Stomach (tissue), 8 donors: ENCODE measurements at regions not wholly inside any gene's neighbourhood (a gene's known extent, or its start where the extent isn't known, plus 50 kb on each side); places are given as distances from the start of the nearest gene placed in this dataset.

ENCODE experiments used
- DNase-seq, 2 donors: peaks; one replicate each; pipeline versions ENCODE4 v3.0.0 to v3.0.0-alpha.2; 2013 to 2019
- H3K27ac ChIP-seq, 5 donors: fragments of 200-600 bp in 4 of 5; sonication (generic) in 4 of 5; one replicate each; pipeline ENCODE4 v1.5.1; 2013 to 2019; ENCODE audit warnings: mild to moderate bottlenecking in 1 of 5, moderate library complexity in 1 of 5
- H3K27me3 ChIP-seq, 3 donors: fragments of 200-600 bp; sonication (generic); one replicate each; pipeline ENCODE4 v1.5.1; 2017 to 2019; ENCODE audit warnings: mixed run types in 1 of 3
- H3K36me3 ChIP-seq, 4 donors: fragments of 200-600 bp; sonication (generic); 1 replicate in 3 of 4; 2 replicates in 1 of 4; pipeline ENCODE4 v1.5.1; 2016 to 2019
- H3K4me1 ChIP-seq, 4 donors: fragments of 200-600 bp; sonication (generic); one replicate each; pipeline ENCODE4 v1.5.1; 2016 to 2019
- H3K4me3 ChIP-seq, 4 donors: fragments of 200-600 bp; sonication (generic) in 3 of 4; one replicate each; pipeline ENCODE4 v1.5.1; 2016 to 2019; ENCODE audit warnings: mild to moderate bottlenecking in 1 of 4
- H3K9me3 ChIP-seq, 4 donors: fragments of 200-600 bp; sonication (generic); one replicate each; pipeline ENCODE4 v1.5.1; 2016 to 2019
- EP300 ChIP-seq: sonication (generic); formaldehyde crosslinking; IDR thresholded peaks from one replicate; pipeline ENCODE4 v1.6.1; 2017; ENCODE audit warnings: antibody characterized with exemption
- POLR2A ChIP-seq, 4 donors: fragments of 450-650 bp; IDR thresholded peaks; one replicate each; pipeline ENCODE4 v1.6.1; 2016; ENCODE audit warnings: antibody characterized with exemption in 4 of 4, control low read depth in 2 of 4, mild to moderate bottlenecking in 1 of 4, moderate library complexity in 1 of 4
- POLR2AphosphoS5 ChIP-seq, 3 donors: sonication (generic); formaldehyde crosslinking; IDR thresholded peaks; one replicate each; pipeline ENCODE4 v1.6.1; 2016; ENCODE audit warnings: antibody characterized with exemption in 3 of 3
- WGBS, 5 donors: extraction: QIAGEN DNeasy Blood & Tissue Kit in 3 of 5; methylation state at CpG; one replicate each; pipeline versions ENCODE4 v1.1.5 to v1.1.7; 2013 to 2018; 5-methylcytosine and 5-hydroxymethylcytosine counted together
- intact Hi-C: fragments of 100-400 bp; cut with DNase I; formaldehyde crosslinking; loops from one replicate; pipeline ENCODE4 v1.15.1; 2023; ENCODE audit warnings: low total_unique reads
- TF ChIP-seq, protein P1 (sequence below), 7 experiments: fragments of 450-650 bp in 4 of 7; fragments of 200-600 bp in 3 of 7; sonication (generic) in 3 of 7; IDR thresholded peaks; one replicate each; pipeline ENCODE4 v1.5.1; 2016 to 2019; ENCODE audit warnings: antibody characterized with exemption in 7 of 7, control low read depth in 2 of 7, mild to moderate bottlenecking in 1 of 7
- donor health status: healthy with polysubstance abuse.
- donor health status: Bipolar disorder and iron deficiency.
- donor health status: healthy.

DNA sequence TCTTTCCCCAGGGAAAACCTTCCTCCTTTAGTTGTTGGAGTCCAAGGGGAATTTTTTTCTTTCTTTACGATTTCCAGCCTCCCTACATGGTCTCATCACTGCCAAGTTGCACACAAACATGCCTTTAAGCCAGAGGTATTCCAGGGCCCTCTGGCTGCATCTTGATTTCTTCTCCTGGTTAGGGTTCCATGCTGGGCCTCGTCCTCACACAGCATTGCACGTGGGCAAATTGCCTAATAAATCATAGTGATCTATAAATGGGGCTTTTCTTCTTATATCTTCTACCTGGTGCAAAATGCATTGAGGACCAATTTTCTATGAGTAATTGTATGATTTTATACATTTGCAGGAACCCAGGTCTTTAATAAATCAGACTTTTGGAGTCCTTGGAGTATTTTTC lies 284.2 kb downstream of the C7orf25 start:
- Histone ChIP-seq H3K27me3 (no peaks in the 10 kb centered on the region), H3K36me3 (no peaks in the 10 kb centered on the region), H3K4me1 (no peaks in the 10 kb centered on the region), H3K4me3 (no peak overlapping the region), H3K9me3 (no peaks in the 10 kb centered on the region), H3K27ac (no peak overlapping the region)
- 61 to 89% (median 75%) methylated on average over 3 of the region's 3 CpGs for WGBS, 5 donors
- TF ChIP-seq, protein P1, sequence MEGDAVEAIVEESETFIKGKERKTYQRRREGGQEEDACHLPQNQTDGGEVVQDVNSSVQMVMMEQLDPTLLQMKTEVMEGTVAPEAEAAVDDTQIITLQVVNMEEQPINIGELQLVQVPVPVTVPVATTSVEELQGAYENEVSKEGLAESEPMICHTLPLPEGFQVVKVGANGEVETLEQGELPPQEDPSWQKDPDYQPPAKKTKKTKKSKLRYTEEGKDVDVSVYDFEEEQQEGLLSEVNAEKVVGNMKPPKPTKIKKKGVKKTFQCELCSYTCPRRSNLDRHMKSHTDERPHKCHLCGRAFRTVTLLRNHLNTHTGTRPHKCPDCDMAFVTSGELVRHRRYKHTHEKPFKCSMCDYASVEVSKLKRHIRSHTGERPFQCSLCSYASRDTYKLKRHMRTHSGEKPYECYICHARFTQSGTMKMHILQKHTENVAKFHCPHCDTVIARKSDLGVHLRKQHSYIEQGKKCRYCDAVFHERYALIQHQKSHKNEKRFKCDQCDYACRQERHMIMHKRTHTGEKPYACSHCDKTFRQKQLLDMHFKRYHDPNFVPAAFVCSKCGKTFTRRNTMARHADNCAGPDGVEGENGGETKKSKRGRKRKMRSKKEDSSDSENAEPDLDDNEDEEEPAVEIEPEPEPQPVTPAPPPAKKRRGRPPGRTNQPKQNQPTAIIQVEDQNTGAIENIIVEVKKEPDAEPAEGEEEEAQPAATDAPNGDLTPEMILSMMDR (IDR thresholded peaks at IDR 0.05), result no peak
- TF ChIP-seq POLR2A (IDR thresholded peaks at IDR 0.05) (no peak), POLR2AphosphoS5 (IDR thresholded peaks at IDR 0.05) (no peak), EP300 (no peak)
- intact Hi-C loops, result no loop called here
- no peak for DNase-seq

GRCh38 chr7:42627101-42627500 lies 284.8 kb downstream of the C7orf25 start:
- 83 to 95% (median 90%) methylated on average over 2 of the region's 2 CpGs for WGBS, 5 donors
- no peak for TF ChIP-seq EP300
- TF ChIP-seq POLR2A (IDR thresholded peaks at IDR 0.05), result no peak
- TF ChIP-seq, protein P1 (IDR thresholded peaks at IDR 0.05), result no peak
- TF ChIP-seq POLR2AphosphoS5 (IDR thresholded peaks at IDR 0.05), result no peak

GRCh38 chr7:42625421-42625820 lies 286.4 kb downstream of the C7orf25 start:
- Histone ChIP-seq H3K4me3 (no peak overlapping the region), H3K27me3 (no peaks in the 10 kb centered on the region), H3K36me3 (no peaks in the 10 kb centered on the region), H3K4me1 (peaks cover 0 to 11% (median 2%) of the 10 kb centered on the region in 4 donors), H3K9me3 (no peaks in the 10 kb centered on the region), H3K27ac (no peak overlapping the region)
- intact Hi-C loops, result no loop called here
- WGBS, 5 donors, result 83 to 92% (median 91%) methylated on average over 4 of the region's 4 CpGs
- TF ChIP-seq, protein P1 (IDR thresholded peaks at IDR 0.05), result no peak
- TF ChIP-seq EP300 (no peak), POLR2AphosphoS5 (IDR thresholded peaks at IDR 0.05) (no peak), POLR2A (IDR thresholded peaks at IDR 0.05) (no peak)
- DNase-seq, result no peak

More at GRCh38 chr7:42627101-42627500, 284.8 kb downstream of the C7orf25 start:
- Histone ChIP-seq H3K27ac (no peak overlapping the region), H3K36me3 (no peaks in the 10 kb centered on the region), H3K4me3 (no peak overlapping the region), H3K27me3 (no peaks in the 10 kb centered on the region), H3K9me3 (no peaks in the 10 kb centered on the region), H3K4me1 (peaks cover 0 to 5% (median 0%) of the 10 kb centered on the region in 4 donors)
- intact Hi-C loops, result no loop called here
- no peak for DNase-seq

DNA sequence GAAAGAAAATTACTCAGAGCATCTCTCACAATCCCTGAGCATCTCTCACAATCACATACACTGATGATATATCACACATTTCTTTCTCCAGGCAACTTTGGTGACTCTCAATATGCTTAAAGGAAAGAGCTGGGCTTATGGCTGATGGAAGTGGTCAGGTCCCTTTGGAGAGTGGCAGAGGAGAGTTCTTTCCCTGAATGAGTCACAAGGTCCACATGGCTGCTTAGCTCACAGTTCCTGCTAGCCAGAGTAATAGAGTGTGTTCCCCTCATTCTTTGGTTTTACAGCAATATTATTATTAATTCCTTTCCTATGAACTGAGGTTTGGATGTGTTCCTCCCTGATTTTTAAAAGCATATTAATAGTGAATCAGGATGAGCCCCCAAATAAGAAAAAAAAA lies 287.4 kb downstream of the C7orf25 start:
- no peak for TF ChIP-seq POLR2A (IDR thresholded peaks at IDR 0.05)
- no peak for TF ChIP-seq POLR2AphosphoS5 (IDR thresholded peaks at IDR 0.05)
- TF ChIP-seq, protein P1 (IDR thresholded peaks at IDR 0.05), result no peak
- TF ChIP-seq EP300, result no peak
- no peak for DNase-seq
- Histone ChIP-seq H3K27me3 (no peaks in the 10 kb centered on the region), H3K4me3 (no peak overlapping the region), H3K27ac (no peak overlapping the region), H3K36me3 (no peaks in the 10 kb centered on the region), H3K4me1 (peaks cover 0 to 11% (median 2%) of the 10 kb centered on the region in 4 donors), H3K9me3 (no peaks in the 10 kb centered on the region)
- intact Hi-C loops, result no loop called here
